ENCODE measurements at regions not wholly inside any gene's neighbourhood (a gene's known extent, or its start where the extent isn't known, plus 50 kb on each side); places are given as distances from the start of the nearest gene placed in this dataset.

DNA sequence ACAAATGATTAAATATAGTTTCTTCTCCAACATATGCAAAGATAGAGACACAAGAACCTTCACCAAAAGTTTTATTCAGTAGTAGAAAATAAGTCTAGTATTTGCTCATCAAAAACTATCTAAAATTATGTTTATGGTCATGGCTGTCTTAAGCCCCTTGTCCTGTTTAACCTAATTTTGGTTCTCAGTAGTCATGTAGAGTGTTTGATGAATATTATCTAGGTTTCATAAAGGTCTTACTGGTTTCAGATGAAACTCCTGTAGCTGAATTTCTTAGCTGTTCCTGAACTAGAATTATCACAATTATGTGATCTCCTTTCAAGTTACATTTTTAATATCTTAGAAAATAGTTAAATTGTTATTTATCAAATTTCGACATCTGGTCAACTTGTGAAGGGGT is 228.0 kb upstream of the SPHKAP start:
- no peaks in the 10 kb centered on the region for H3K36me3 ChIP-seq (ENCODE audit: control insufficient read depth in 4 of 4, insufficient read depth in 3 of 4, low read depth in 1 of 4, low read length in 3 of 4)
- no peak overlapping the region for H3K4me3 ChIP-seq (ENCODE audit: low read depth in 1 of 3, low read length in 3 of 3)
- TF ChIP-seq NR2F2 (IDR thresholded peaks at IDR 0.05) (no peak), TAF1 (conservative IDR thresholded peaks at IDR 0.05) (no peak), HNF4G (IDR thresholded peaks at IDR 0.05) (no peak), EGR1 (IDR thresholded peaks at IDR 0.05; ENCODE audit: low read depth in 2 of 2) (no peak)
- no peaks in the 10 kb centered on the region for H3K27me3 ChIP-seq (ENCODE audit: control insufficient read depth in 4 of 4, insufficient read depth in 4 of 4, low read length in 3 of 4)
- no peak for DNase-seq (ENCODE audit: low spot score)
- H3K4me1 ChIP-seq (ENCODE audit: control insufficient read depth in 4 of 4, insufficient read depth in 4 of 4, low read length in 3 of 4) = no peaks in the 10 kb centered on the region
- no peak overlapping the region for H3K27ac ChIP-seq (ENCODE audit: low read depth in 1 of 2, low read length in 2 of 2)
- 32% methylated on average over 1 of the region's 1 CpG for WGBS
- H3K9ac ChIP-seq (ENCODE audit: low read depth in 1 of 2, low read length in 2 of 2) = no peak overlapping the region
- H3K9me3 ChIP-seq (ENCODE audit: control insufficient read depth in 4 of 4, low read length in 3 of 4) = no peaks in the 10 kb centered on the region

DNA sequence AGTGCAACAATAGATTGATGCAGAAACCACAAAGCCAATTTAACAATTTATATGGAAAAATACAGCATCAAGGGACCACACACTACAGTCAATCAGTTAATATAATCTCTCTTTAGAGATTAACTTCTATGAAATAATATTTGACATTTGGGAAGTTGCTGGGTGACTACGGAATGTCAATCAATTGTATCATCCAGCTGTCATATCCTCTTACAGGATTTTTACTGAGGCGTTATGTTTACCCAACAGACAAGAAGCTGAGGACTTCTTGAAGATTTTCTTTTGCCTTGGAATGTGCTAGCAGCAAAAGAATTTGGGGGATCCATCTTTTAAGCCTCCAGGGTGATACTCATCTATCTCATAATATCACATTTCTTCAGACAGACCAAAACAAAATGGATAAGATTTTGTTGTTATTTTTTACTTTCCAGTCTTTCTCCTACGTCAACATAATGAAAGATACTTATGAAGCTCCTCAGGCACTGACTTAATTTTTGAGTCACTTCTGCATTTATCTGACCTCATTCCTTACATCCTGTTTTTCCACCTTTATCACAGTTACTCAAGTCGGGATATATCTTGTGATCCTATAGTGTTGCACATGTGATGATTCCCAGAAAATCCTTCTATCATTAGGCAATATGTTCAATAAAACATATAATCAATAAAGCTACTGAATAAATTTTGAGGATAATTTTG is 227.2 kb upstream of the SPHKAP start:
- Histone ChIP-seq H3K4me1 (ENCODE audit: control insufficient read depth in 4 of 4, insufficient read depth in 4 of 4, low read length in 3 of 4) (no peaks in the 10 kb centered on the region), H3K27ac (ENCODE audit: low read depth in 1 of 2, low read length in 2 of 2) (no peak overlapping the region), H3K4me3 (ENCODE audit: low read depth in 1 of 3, low read length in 3 of 3) (no peak overlapping the region), H3K9me3 (ENCODE audit: control insufficient read depth in 4 of 4, low read length in 3 of 4) (no peaks in the 10 kb centered on the region), H3K9ac (ENCODE audit: low read depth in 1 of 2, low read length in 2 of 2) (no peak overlapping the region), H3K36me3 (ENCODE audit: control insufficient read depth in 4 of 4, insufficient read depth in 3 of 4, low read depth in 1 of 4, low read length in 3 of 4) (no peaks in the 10 kb centered on the region), H3K27me3 (ENCODE audit: control insufficient read depth in 4 of 4, insufficient read depth in 4 of 4, low read length in 3 of 4) (no peaks in the 10 kb centered on the region)
- no peak for DNase-seq (ENCODE audit: low spot score)
- WGBS = 73% methylated on average over 4 of the region's 4 CpGs
- TF ChIP-seq JUND (IDR thresholded peaks at IDR 0.05) (no peak), EGR1 (IDR thresholded peaks at IDR 0.05; ENCODE audit: low read depth in 2 of 2) (no peak), RAD21 (IDR thresholded peaks at IDR 0.05) (no peak), YY1 (IDR thresholded peaks at IDR 0.05) (no peak), FOXA1 (IDR thresholded peaks at IDR 0.05) (no peak), FOXA2 (IDR thresholded peaks at IDR 0.05) (no peak), TAF1 (conservative IDR thresholded peaks at IDR 0.05) (no peak), HNF4A (conservative IDR thresholded peaks at IDR 0.05) (no peak), GABPA (IDR thresholded peaks at IDR 0.05 in 1 of 2, conservative IDR thresholded peaks at IDR 0.05 in 1 of 2) (no peak), NR2F2 (IDR thresholded peaks at IDR 0.05) (no peak), HNF4G (IDR thresholded peaks at IDR 0.05) (no peak), RXRA (IDR thresholded peaks at IDR 0.05) (no peak), SP1 (IDR thresholded peaks at IDR 0.05) (no peak)
- TF ChIP-seq, protein P1, sequence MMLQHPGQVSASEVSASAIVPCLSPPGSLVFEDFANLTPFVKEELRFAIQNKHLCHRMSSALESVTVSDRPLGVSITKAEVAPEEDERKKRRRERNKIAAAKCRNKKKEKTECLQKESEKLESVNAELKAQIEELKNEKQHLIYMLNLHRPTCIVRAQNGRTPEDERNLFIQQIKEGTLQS (IDR thresholded peaks at IDR 0.05) = no peak
- TF ChIP-seq, protein P2, sequence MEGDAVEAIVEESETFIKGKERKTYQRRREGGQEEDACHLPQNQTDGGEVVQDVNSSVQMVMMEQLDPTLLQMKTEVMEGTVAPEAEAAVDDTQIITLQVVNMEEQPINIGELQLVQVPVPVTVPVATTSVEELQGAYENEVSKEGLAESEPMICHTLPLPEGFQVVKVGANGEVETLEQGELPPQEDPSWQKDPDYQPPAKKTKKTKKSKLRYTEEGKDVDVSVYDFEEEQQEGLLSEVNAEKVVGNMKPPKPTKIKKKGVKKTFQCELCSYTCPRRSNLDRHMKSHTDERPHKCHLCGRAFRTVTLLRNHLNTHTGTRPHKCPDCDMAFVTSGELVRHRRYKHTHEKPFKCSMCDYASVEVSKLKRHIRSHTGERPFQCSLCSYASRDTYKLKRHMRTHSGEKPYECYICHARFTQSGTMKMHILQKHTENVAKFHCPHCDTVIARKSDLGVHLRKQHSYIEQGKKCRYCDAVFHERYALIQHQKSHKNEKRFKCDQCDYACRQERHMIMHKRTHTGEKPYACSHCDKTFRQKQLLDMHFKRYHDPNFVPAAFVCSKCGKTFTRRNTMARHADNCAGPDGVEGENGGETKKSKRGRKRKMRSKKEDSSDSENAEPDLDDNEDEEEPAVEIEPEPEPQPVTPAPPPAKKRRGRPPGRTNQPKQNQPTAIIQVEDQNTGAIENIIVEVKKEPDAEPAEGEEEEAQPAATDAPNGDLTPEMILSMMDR (IDR thresholded peaks at IDR 0.05; ENCODE audit: low read depth, low read length, missing input control) = no peak
- TF ChIP-seq, protein P3, sequence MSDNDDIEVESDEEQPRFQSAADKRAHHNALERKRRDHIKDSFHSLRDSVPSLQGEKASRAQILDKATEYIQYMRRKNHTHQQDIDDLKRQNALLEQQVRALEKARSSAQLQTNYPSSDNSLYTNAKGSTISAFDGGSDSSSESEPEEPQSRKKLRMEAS (IDR thresholded peaks at IDR 0.05) = no peak
- TF ChIP-seq, protein P4, sequence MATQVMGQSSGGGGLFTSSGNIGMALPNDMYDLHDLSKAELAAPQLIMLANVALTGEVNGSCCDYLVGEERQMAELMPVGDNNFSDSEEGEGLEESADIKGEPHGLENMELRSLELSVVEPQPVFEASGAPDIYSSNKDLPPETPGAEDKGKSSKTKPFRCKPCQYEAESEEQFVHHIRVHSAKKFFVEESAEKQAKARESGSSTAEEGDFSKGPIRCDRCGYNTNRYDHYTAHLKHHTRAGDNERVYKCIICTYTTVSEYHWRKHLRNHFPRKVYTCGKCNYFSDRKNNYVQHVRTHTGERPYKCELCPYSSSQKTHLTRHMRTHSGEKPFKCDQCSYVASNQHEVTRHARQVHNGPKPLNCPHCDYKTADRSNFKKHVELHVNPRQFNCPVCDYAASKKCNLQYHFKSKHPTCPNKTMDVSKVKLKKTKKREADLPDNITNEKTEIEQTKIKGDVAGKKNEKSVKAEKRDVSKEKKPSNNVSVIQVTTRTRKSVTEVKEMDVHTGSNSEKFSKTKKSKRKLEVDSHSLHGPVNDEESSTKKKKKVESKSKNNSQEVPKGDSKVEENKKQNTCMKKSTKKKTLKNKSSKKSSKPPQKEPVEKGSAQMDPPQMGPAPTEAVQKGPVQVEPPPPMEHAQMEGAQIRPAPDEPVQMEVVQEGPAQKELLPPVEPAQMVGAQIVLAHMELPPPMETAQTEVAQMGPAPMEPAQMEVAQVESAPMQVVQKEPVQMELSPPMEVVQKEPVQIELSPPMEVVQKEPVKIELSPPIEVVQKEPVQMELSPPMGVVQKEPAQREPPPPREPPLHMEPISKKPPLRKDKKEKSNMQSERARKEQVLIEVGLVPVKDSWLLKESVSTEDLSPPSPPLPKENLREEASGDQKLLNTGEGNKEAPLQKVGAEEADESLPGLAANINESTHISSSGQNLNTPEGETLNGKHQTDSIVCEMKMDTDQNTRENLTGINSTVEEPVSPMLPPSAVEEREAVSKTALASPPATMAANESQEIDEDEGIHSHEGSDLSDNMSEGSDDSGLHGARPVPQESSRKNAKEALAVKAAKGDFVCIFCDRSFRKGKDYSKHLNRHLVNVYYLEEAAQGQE (IDR thresholded peaks at IDR 0.05) = no peak
- TF ChIP-seq, protein P5, sequence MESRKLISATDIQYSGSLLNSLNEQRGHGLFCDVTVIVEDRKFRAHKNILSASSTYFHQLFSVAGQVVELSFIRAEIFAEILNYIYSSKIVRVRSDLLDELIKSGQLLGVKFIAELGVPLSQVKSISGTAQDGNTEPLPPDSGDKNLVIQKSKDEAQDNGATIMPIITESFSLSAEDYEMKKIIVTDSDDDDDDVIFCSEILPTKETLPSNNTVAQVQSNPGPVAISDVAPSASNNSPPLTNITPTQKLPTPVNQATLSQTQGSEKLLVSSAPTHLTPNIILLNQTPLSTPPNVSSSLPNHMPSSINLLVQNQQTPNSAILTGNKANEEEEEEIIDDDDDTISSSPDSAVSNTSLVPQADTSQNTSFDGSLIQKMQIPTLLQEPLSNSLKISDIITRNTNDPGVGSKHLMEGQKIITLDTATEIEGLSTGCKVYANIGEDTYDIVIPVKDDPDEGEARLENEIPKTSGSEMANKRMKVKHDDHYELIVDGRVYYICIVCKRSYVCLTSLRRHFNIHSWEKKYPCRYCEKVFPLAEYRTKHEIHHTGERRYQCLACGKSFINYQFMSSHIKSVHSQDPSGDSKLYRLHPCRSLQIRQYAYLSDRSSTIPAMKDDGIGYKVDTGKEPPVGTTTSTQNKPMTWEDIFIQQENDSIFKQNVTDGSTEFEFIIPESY (IDR thresholded peaks at IDR 0.05) = no peak

Measured in liver (tissue), 8 donors.